Right atrium auricular region (tissue), 2 donors: ENCODE measurements at regions not wholly inside any gene's neighbourhood (a gene's known extent, or its start where the extent isn't known, plus 50 kb on each side); places are given as distances from the start of the nearest gene placed in this dataset.

ENCODE experiments used
- DNase-seq: peaks from one replicate; pipeline ENCODE4 v3.0.0-alpha.2; 2019; ENCODE audit warnings: low spot score
- H3K27ac ChIP-seq, 2 donors: fragments of 200-600 bp; sonication (generic); 1 replicate in 1 of 2; 2 replicates in 1 of 2; pipeline ENCODE4 v1.5.1; 2016 to 2019
- H3K27me3 ChIP-seq, 2 donors: fragments of 200-600 bp; sonication (generic); one replicate each; pipeline versions ENCODE4 v1.5.1 to v1.6.0; 2017 to 2019
- H3K36me3 ChIP-seq: fragments of 200-600 bp; sonication (generic); one replicate; pipeline ENCODE4 v1.5.1; 2016
- H3K4me1 ChIP-seq, 2 donors: fragments of 200-600 bp; sonication (generic); one replicate each; pipeline versions ENCODE4 v1.5.1 to v1.6.0; 2017 to 2019
- H3K4me3 ChIP-seq, 2 donors: fragments of 200-600 bp; sonication (generic); 1 replicate in 1 of 2; 2 replicates in 1 of 2; pipeline ENCODE4 v1.5.1; 2017 to 2019; ENCODE audit warnings: mild to moderate bottlenecking in 1 of 2, moderate library complexity in 1 of 2
- H3K9me3 ChIP-seq, 2 donors: fragments of 200-600 bp; sonication (generic); one replicate each; pipeline ENCODE4 v1.5.1; 2019
- CTCF ChIP-seq, 2 donors: fragments of 200-600 bp; sonication (generic); IDR thresholded peaks; one replicate each; pipeline ENCODE4 v1.5.1; 2019; ENCODE audit warnings: antibody characterized with exemption in 2 of 2

DNA sequence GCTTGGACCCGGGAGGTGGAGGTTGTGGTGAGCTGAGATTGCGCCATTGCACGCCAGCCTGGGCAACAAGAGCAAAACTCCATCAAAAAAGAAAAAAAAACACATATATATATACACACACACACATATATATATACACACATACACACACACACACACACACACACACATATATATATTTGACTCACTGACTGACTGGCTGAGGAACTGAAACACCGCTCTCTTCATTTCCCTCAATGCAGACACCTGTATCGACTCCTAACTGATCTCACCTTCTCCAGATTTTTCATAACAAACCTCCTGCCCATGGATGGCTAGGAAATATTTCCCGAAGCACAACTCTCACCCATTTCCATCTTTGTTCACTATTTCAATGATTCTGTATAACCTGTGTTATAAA is 140.7 kb upstream of the ANO3 start:
- no peaks in the 10 kb centered on the region for H3K9me3 ChIP-seq
- TF ChIP-seq CTCF (IDR thresholded peaks at IDR 0.05), result no peak
- H3K4me3 ChIP-seq, result no peak overlapping the region
- H3K4me1 ChIP-seq, result no peaks in the 10 kb centered on the region
- no peaks in the 10 kb centered on the region for H3K27me3 ChIP-seq
- no peak for DNase-seq
- H3K36me3 ChIP-seq, result no peaks in the 10 kb centered on the region
- H3K27ac ChIP-seq, result no peak overlapping the region

GRCh38 chr11:26193694-26194365 is 138.1 kb upstream of the ANO3 start:
- Histone ChIP-seq H3K9me3 (no peaks in the 10 kb centered on the region), H3K27ac (no peak overlapping the region), H3K4me3 (no peak overlapping the region), H3K4me1 (no peaks in the 10 kb centered on the region), H3K36me3 (no peaks in the 10 kb centered on the region), H3K27me3 (no peaks in the 10 kb centered on the region)
- no peak for TF ChIP-seq CTCF (IDR thresholded peaks at IDR 0.05)
- DNase-seq, result no peak

GRCh38 chr11:26194881-26195280 is 137.0 kb upstream of the ANO3 start:
- H3K9me3 ChIP-seq, result no peaks in the 10 kb centered on the region
- no peak for DNase-seq
- no peak for TF ChIP-seq CTCF (IDR thresholded peaks at IDR 0.05)
- H3K27ac ChIP-seq, result no peak overlapping the region
- no peaks in the 10 kb centered on the region for H3K4me1 ChIP-seq
- H3K36me3 ChIP-seq, result no peaks in the 10 kb centered on the region
- no peak overlapping the region for H3K4me3 ChIP-seq
- no peaks in the 10 kb centered on the region for H3K27me3 ChIP-seq

DNA sequence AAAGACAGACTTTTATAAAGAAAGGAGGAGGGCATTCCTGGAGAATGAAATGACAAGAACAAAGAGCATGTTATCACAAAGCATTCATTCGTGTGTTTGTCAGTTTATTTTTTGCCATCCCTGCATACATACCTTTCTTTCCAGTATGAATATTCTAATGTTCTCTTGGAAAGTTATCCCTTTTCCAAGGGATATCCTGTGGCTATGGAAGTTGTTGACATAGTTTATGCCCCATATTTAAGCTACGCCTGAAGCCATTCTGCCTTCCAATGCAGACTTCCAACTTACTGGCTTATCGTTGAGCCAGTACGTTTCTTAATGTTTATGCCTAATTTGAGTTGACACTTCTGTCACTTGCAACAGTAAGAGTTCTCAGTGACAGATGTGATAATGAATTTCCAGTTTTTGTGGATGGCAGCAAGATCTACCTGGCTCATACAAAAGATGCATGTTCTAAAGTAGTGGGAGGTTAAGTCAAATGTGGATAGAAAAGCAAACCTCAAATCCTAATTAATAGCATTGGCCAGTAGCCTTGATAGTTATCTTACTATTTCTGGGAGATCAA is 133.3 kb upstream of the ANO3 start:
- no peaks in the 10 kb centered on the region for H3K36me3 ChIP-seq
- H3K4me1 ChIP-seq, result no peaks in the 10 kb centered on the region
- no peaks in the 10 kb centered on the region for H3K27me3 ChIP-seq
- no peak overlapping the region for H3K4me3 ChIP-seq
- no peak for TF ChIP-seq CTCF (IDR thresholded peaks at IDR 0.05)
- no peak for DNase-seq
- no peak overlapping the region for H3K27ac ChIP-seq
- H3K9me3 ChIP-seq, result no peaks in the 10 kb centered on the region

- no peaks in the 10 kb centered on the region for H3K4me1 ChIP-seq
- H3K4me3 ChIP-seq, result no peak overlapping the region
- TF ChIP-seq CTCF (IDR thresholded peaks at IDR 0.05), result no peak
- H3K27me3 ChIP-seq, result no peaks in the 10 kb centered on the region
- H3K36me3 ChIP-seq, result no peaks in the 10 kb centered on the region
- no peaks in the 10 kb centered on the region for H3K9me3 ChIP-seq
- no peak for DNase-seq
- no peak overlapping the region for H3K27ac ChIP-seq
Observed at GRCh38 chr11:26199331-26200095, 132.4 kb upstream of the ANO3 start.
